WTC11 (cell line): ENCODE measurements at regions not wholly inside any gene's neighbourhood (a gene's known extent, or its start where the extent isn't known, plus 50 kb on each side); places are given as distances from the start of the nearest gene placed in this dataset.

Experiments used
- ATAC-seq: fragments of 200-7000 bp; cut with Tn5 transposase; 2 replicates; pipeline ENCODE4 v1.10.0; 2021; ENCODE audit warnings: mild to moderate bottlenecking, moderate library complexity
- CTCF ChIA-PET: fragments of 300-600 bp; sonication (Branson Sonifier 250); formaldehyde crosslinking; loops from one replicate; lab custom pipeline; 2021; ENCODE audit warnings: antibody characterized with exemption; lab: Charles Lee
- POLR2A ChIA-PET: fragments of 350-600 bp; sonication (Branson Sonifier 250); formaldehyde crosslinking; loops from one replicate; lab custom pipeline; 2021; ENCODE audit warnings: antibody characterized with exemption; lab: Charles Lee
- DNase-seq: peaks from one replicate; pipeline ENCODE4 v3.0.0; 2021; ENCODE audit warnings: low spot score
- H3K27ac Mint-ChIP-seq: 2 replicates; pipeline ENCODE4 v1.8.0; 2021; ENCODE audit warnings: mixed read lengths
- H3K27me3 Mint-ChIP-seq: 2 replicates; pipeline ENCODE4 v1.8.0; 2021; ENCODE audit warnings: low read depth, mild to moderate bottlenecking, moderate library complexity, mixed read lengths
- H3K36me3 Mint-ChIP-seq: 2 replicates; pipeline ENCODE4 v1.8.0; 2021; ENCODE audit warnings: mixed read lengths
- H3K4me1 Mint-ChIP-seq: 2 replicates; pipeline ENCODE4 v1.8.0; 2022; ENCODE audit warnings: mixed read lengths
- H3K4me3 Mint-ChIP-seq: 2 replicates; pipeline ENCODE4 v1.8.0; 2021; ENCODE audit warnings: mild to moderate bottlenecking, moderate library complexity, mixed read lengths
- H3K9me3 Mint-ChIP-seq: 2 replicates; pipeline ENCODE4 v1.8.0; 2021; ENCODE audit warnings: mixed read lengths
- ATF1 ChIP-seq: sonication (generic); formaldehyde crosslinking; IDR thresholded peaks from 2 replicates; pipeline ENCODE4 v1.8.1; 2023; ENCODE audit warnings: mild to moderate bottlenecking, moderate library complexity, missing genetic modification reagents
- CBFB ChIP-seq: sonication (generic); formaldehyde crosslinking; IDR thresholded peaks from 2 replicates; pipeline ENCODE4 v1.8.1; 2022; ENCODE audit warnings: mild to moderate bottlenecking, low read depth, missing genetic modification reagents
- CREB1 ChIP-seq: sonication (generic); formaldehyde crosslinking; IDR thresholded peaks from 2 replicates; pipeline ENCODE4 v1.8.0; 2023; ENCODE audit warnings: mild to moderate bottlenecking, missing genetic modification reagents
- CTCF ChIP-seq: fragments of 200-600 bp; IDR thresholded peaks from 2 replicates; pipeline ENCODE4 v1.8.0; 2022; ENCODE audit warnings: antibody characterized with exemption
- FOXK1 ChIP-seq: sonication (generic); formaldehyde crosslinking; IDR thresholded peaks from 2 replicates; pipeline ENCODE4 v1.8.0; 2022; ENCODE audit warnings: mild to moderate bottlenecking, moderate library complexity, missing genetic modification reagents
- GABPB1 ChIP-seq: sonication (generic); formaldehyde crosslinking; IDR thresholded peaks from 2 replicates; pipeline ENCODE4 v1.8.1; 2023; ENCODE audit warnings: mild to moderate bottlenecking, missing genetic modification reagents
- GRHL2 ChIP-seq: fragments of 250-450 bp; sonication (Bioruptor Pico); IDR thresholded peaks from 2 replicates; pipeline ENCODE4 v1.8.0; 2022; ENCODE audit warnings: mild to moderate bottlenecking, moderate library complexity; ENCODE audit not compliant: insufficient replicate concordance, severe bottlenecking
- GTF2I ChIP-seq: fragments of 250-450 bp; sonication (Bioruptor Pico); conservative IDR thresholded peaks from 2 replicates; pipeline ENCODE4 v1.4.0; 2021; ENCODE audit warnings: mild to moderate bottlenecking
- HMGA2 ChIP-seq: fragments of 250-450 bp; sonication (Bioruptor Pico); IDR thresholded peaks from 2 replicates; pipeline ENCODE4 v1.4.0; 2021; ENCODE audit warnings: mild to moderate bottlenecking, moderate library complexity
- JAZF1 ChIP-seq: fragments of 250-450 bp; sonication (Bioruptor Pico); IDR thresholded peaks from 2 replicates; pipeline ENCODE4 v1.9.0; 2021; ENCODE audit warnings: moderate library complexity, mild to moderate bottlenecking, inconsistent platforms
- NFATC4 ChIP-seq: fragments of 250-450 bp; sonication (Bioruptor Pico); IDR thresholded peaks from 2 replicates; pipeline ENCODE4 v1.9.0; 2021; ENCODE audit warnings: mild to moderate bottlenecking
- NR2C2 ChIP-seq: sonication (generic); formaldehyde crosslinking; IDR thresholded peaks from 2 replicates; pipeline ENCODE4 v1.8.0; 2022; ENCODE audit warnings: mild to moderate bottlenecking, missing genetic modification reagents
- RORB ChIP-seq: fragments of 250-450 bp; sonication (Bioruptor Pico); IDR thresholded peaks from 2 replicates; pipeline ENCODE4 v1.9.0; 2021; ENCODE audit warnings: mild to moderate bottlenecking
- TCF7 ChIP-seq: sonication (generic); formaldehyde crosslinking; IDR thresholded peaks from 2 replicates; pipeline ENCODE4 v1.8.0; 2022; ENCODE audit warnings: mild to moderate bottlenecking, low read depth, missing genetic modification reagents, moderate library complexity
- TEAD4 ChIP-seq: sonication (generic); formaldehyde crosslinking; IDR thresholded peaks from 2 replicates; pipeline ENCODE4 v1.8.0; 2022; ENCODE audit warnings: mild to moderate bottlenecking, missing genetic modification reagents
- ZBTB21 ChIP-seq: sonication (generic); formaldehyde crosslinking; IDR thresholded peaks from 2 replicates; pipeline ENCODE4 v1.8.1; 2023; ENCODE audit warnings: mild to moderate bottlenecking, missing genetic modification reagents, borderline replicate concordance
- ZMAT4 ChIP-seq: fragments of 250-450 bp; sonication (Bioruptor Pico); IDR thresholded peaks from 2 replicates; pipeline ENCODE4 v1.9.0; 2021; ENCODE audit warnings: mild to moderate bottlenecking
- ZNF121 ChIP-seq: sonication (generic); formaldehyde crosslinking; IDR thresholded peaks from 2 replicates; pipeline ENCODE4 v1.8.0; 2023; ENCODE audit warnings: missing genetic modification reagents
- ZNF263 ChIP-seq: sonication (generic); formaldehyde crosslinking; IDR thresholded peaks from 2 replicates; pipeline ENCODE4 v1.8.1; 2022; ENCODE audit warnings: low read depth, mild to moderate bottlenecking, moderate library complexity, missing genetic modification reagents
- ZNF317 ChIP-seq: sonication (generic); formaldehyde crosslinking; IDR thresholded peaks from 2 replicates; pipeline ENCODE4 v1.8.1; 2023; ENCODE audit warnings: low read depth, mild to moderate bottlenecking, moderate library complexity, missing genetic modification reagents, borderline replicate concordance
- TF ChIP-seq, protein P1 (sequence below): sonication (generic); formaldehyde crosslinking; conservative IDR thresholded peaks from 2 replicates; pipeline ENCODE4 v1.8.1; 2022; ENCODE audit warnings: mild to moderate bottlenecking, missing genetic modification reagents
- TF ChIP-seq, protein P2 (sequence below): fragments of 250-450 bp; sonication (Bioruptor Pico); conservative IDR thresholded peaks from 2 replicates; pipeline ENCODE4 v1.9.0; 2021; ENCODE audit warnings: mild to moderate bottlenecking
- TF ChIP-seq, protein P3 (sequence below): sonication (generic); formaldehyde crosslinking; IDR thresholded peaks from 2 replicates; pipeline ENCODE4 v1.8.1; 2022; ENCODE audit warnings: low read depth, mild to moderate bottlenecking, moderate library complexity, missing genetic modification reagents, borderline replicate concordance

GRCh38 chr3:117722856-117723255 lies 1013.3 kb downstream of the TUSC7 start:
- ChIA-PET CTCF (no interaction called here), POLR2A (interaction anchor here (0.7 kb wide), 1 partner anchor 278 kb away, joined by 5 read pairs; no protein-coding TSS in a partner anchor)
- Mint-ChIP-seq H3K4me3 (no peak overlapping the region), H3K9me3 (peaks cover 3% of the 10 kb centered on the region), H3K4me1 (peaks cover 6% of the 10 kb centered on the region), H3K36me3 (no peaks in the 10 kb centered on the region), H3K27me3 (no peaks in the 10 kb centered on the region; the same call in 1 of the 2 replicates), H3K27ac (no peak overlapping the region)
- DNase-seq = no peak
- no peak for ATAC-seq
- no peak for TF ChIP-seq ZNF121 (CRISPR knock-in tag)
- TF ChIP-seq, protein P1, sequence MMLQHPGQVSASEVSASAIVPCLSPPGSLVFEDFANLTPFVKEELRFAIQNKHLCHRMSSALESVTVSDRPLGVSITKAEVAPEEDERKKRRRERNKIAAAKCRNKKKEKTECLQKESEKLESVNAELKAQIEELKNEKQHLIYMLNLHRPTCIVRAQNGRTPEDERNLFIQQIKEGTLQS (CRISPR knock-in tag) = no peak
- TF ChIP-seq ZMAT4 (CRISPR knock-in tag) = no peak
- TF ChIP-seq TEAD4 (CRISPR knock-in tag) = no peak
- TF ChIP-seq JAZF1 (CRISPR knock-in tag) = no peak
- TF ChIP-seq GRHL2 (CRISPR knock-in tag) = no peak
- TF ChIP-seq GTF2I (CRISPR knock-in tag) = no peak

DNA sequence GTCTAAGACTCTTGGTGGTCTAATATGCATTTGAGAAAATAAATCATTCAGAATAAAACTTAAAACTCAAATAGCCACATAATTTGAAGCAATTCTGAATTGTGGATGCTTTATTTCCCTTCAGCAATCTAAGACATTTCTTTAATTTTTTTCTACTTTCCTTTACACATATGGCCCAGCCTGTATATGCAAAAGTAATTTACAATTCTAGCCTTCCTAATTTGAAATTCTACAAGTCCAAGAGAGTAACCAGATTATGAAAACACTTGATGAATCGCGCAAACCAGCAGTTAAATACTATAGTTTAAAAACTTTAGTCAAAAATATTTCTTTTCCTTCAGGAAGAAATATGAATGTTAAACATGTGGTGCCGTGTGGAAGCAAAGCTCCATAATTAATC lies 1014.2 kb downstream of the TUSC7 start:
- ATAC-seq = no peak
- Mint-ChIP-seq H3K4me3 (no peak overlapping the region), H3K36me3 (no peaks in the 10 kb centered on the region), H3K27me3 (no peaks in the 10 kb centered on the region; the same call in 1 of the 2 replicates), H3K27ac (no peak overlapping the region), H3K4me1 (peaks cover 2% of the 10 kb centered on the region), H3K9me3 (no peaks in the 10 kb centered on the region)
- TF ChIP-seq RORB (CRISPR knock-in tag) (no peak), TEAD4 (CRISPR knock-in tag) (no peak)
- CTCF ChIA-PET = no interaction called here
- POLR2A ChIA-PET = no interaction called here
- DNase-seq = no peak

DNA sequence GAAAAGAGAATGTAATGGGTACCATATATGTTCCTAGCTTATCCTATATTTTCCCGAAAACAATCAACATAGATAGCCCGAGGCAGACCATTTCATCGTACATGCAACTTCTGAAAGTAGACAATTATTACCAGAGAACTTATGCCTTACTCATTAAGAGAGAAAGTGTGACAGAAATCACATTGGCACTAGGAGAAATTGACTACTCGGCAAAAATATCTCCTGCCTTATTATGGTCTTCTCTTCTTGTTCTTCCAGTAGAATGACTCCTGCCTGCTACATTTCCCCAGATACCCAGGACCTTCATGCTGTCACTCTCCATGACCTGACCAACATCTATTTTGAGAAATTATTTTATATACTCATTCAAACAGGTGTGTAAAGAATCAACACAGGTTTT lies 1015.7 kb downstream of the TUSC7 start:
- CTCF ChIA-PET = no interaction called here
- no peak overlapping the region for H3K27ac Mint-ChIP-seq
- H3K9me3 Mint-ChIP-seq = no peaks in the 10 kb centered on the region
- ATAC-seq (no peak), DNase-seq (no peak)
- H3K4me3 Mint-ChIP-seq = no peak overlapping the region
- no peaks in the 10 kb centered on the region for H3K36me3 Mint-ChIP-seq
- no peak for TF ChIP-seq JAZF1 (CRISPR knock-in tag)
- no peak for TF ChIP-seq FOXK1 (CRISPR knock-in tag)
- TF ChIP-seq TCF7 (CRISPR knock-in tag) = no peak
- TF ChIP-seq NFATC4 = no peak
- TF ChIP-seq NR2C2 (CRISPR knock-in tag) = no peak
- TF ChIP-seq, protein P2, sequence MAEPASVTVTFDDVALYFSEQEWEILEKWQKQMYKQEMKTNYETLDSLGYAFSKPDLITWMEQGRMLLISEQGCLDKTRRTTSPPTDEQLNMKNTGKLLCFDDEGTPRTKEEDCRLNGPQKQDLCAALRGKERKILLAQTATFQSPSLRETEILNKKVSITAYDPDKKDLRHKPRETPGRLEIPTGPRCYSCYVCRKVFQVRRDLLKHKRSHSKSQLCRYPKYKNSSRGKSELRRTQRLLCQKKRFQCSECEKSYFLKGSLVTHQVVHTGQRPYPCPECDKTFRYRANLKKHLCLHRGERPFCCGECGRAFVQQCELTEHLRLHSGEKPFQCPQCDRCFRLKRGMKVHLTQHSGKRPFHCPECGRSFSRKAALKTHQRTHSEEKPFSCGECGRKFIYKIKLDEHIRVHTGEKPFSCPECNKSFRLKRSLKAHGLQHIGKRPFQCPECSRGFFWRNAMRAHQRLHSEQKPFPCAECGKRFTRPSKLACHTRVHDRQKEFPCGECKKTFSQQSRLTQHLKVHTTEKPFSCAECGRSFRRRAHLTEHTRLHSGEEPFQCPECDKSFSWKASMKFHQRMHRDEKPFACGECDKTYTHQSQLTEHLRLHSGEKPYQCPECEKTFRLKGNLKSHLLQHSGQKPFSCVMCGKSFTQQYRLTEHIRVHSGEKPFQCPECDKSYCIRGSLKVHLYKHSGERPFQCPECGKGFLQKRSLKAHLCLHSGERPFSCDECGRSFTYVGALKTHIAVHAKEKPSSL (CRISPR knock-in tag) = no peak
- TF ChIP-seq ZBTB21 (CRISPR knock-in tag) = no peak
- no peak for TF ChIP-seq HMGA2 (CRISPR knock-in tag)
- TF ChIP-seq CREB1 (CRISPR knock-in tag) = no peak
- no peak for TF ChIP-seq ATF1 (CRISPR knock-in tag)
- no peak for TF ChIP-seq CTCF
- TF ChIP-seq ZNF263 = no peak
- TF ChIP-seq GABPB1 (CRISPR knock-in tag) = no peak
- TF ChIP-seq ZNF317 (CRISPR knock-in tag) = no peak
- TF ChIP-seq, protein P3, sequence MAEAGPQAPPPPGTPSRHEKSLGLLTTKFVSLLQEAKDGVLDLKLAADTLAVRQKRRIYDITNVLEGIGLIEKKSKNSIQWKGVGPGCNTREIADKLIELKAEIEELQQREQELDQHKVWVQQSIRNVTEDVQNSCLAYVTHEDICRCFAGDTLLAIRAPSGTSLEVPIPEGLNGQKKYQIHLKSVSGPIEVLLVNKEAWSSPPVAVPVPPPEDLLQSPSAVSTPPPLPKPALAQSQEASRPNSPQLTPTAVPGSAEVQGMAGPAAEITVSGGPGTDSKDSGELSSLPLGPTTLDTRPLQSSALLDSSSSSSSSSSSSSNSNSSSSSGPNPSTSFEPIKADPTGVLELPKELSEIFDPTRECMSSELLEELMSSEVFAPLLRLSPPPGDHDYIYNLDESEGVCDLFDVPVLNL (CRISPR knock-in tag) = no peak
- no peak for TF ChIP-seq ZNF121 (CRISPR knock-in tag)
- TF ChIP-seq CBFB = no peak
- H3K4me1 Mint-ChIP-seq = no peaks in the 10 kb centered on the region
- H3K27me3 Mint-ChIP-seq = no peaks in the 10 kb centered on the region; the same call in 1 of the 2 replicates
- POLR2A ChIA-PET = no interaction called here
